Stimulated activated CD4-positive, alpha-beta T cell treated with anti-CD3 and anti-CD28 coated beads, Interleukin-1b, Interleukin-23, amount 100 ng/mL, for 4 hours (primary cell): ENCODE measurements at regions not wholly inside any gene's neighbourhood (a gene's known extent, or its start where the extent isn't known, plus 50 kb on each side); places are given as distances from the start of the nearest gene placed in this dataset.
"Not testable (repeated sequence)": the region's sequence is repeated elsewhere in the genome, so short reads cannot be mapped to it uniquely, and the experiment has no call there.

Experiments used
- DNase-seq, 2 donors: peaks; one replicate each; pipeline ENCODE4 v3.0.0-alpha.2; 2020; ENCODE audit warnings: low read depth in 2 of 2

DNA sequence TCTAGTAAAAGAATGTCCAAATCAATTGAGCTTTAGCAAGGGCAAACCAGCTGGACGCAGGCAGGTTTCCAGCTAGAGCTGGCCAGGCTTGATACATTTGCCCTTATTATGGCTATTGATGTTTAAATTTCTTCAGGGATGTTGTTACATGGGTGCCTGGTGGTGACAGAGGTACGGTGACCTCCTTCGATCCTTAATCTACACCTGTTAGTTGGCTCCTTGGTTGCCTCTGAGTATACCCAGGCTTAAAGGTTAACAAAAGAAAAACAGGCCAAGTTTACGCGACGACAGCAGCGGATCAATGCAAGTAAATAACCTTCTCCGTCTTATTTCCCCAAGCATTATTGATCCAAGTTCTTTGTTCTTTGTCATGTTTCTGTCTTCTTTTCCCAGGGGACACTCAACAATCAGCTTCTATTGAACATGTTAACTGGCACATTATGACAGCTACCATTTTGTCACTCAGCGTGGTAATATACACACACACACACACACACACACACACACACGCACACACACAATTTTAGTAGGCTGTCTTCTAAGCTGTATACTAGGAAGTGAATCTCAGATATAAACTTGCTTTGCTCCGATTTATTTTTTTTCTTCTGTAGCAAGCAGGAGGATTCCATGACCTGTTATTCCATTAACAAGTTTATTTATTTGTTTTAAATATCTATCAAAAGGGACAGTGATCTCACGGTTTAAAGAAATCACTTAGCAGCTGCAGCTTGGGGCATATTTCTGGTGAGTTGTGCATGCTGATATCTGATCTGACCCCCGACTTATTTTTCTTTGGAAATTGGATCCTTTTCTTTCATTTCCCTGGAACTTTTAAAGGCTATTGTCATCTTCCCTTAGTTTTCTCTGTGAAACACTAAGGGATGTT, 844.7 kb downstream of the MCTP2 start:
- no peak for DNase-seq

- DNase-seq = no peak
Measured at GRCh38 chr15:95076678-95076990, 845.3 kb downstream of the MCTP2 start.

DNA sequence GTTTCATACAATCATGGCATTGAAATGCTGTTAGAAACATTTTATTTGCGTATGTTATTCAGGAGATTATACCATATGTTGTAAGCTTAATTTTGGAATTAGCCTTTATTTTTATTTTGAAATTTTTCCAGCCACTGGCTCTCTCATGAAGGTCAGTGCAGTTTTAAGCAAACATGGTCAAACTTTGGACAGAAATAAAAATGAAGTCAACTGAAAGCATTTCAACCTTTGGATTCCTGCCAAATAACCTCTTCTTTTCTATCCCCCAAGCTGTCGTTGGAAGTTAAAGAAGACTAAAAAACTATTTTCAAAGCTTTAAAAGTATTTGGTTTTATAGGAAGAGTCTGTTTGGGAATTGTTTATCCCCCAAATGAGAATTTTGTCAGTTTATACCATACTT, 846.6 kb downstream of the MCTP2 start:
- DNase-seq = no peak

DNA sequence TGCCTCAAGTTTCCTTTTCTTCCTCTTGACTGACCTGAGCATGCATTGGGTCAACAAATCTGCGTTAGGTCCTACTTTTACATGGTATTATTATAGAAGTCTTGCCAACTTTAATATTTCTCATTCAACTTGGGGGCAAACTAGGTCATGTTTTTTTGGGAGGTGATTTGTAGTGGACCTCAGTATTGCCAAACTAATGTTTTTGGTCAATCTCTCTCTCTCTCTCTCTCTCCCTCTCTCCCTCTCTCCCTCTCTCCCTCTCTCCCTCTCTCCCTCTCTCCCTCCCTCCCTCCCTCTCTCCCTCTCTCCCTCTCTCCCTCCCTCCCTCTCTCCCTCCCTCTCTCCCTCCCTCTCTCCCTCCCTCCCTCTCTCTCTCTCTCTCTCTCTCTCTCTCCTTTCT, 848.9 kb downstream of the MCTP2 start:
- DNase-seq = not testable (repeated sequence)

GRCh38 chr15:95085056-95085455, 853.7 kb downstream of the MCTP2 start:
- no peak for DNase-seq

DNA sequence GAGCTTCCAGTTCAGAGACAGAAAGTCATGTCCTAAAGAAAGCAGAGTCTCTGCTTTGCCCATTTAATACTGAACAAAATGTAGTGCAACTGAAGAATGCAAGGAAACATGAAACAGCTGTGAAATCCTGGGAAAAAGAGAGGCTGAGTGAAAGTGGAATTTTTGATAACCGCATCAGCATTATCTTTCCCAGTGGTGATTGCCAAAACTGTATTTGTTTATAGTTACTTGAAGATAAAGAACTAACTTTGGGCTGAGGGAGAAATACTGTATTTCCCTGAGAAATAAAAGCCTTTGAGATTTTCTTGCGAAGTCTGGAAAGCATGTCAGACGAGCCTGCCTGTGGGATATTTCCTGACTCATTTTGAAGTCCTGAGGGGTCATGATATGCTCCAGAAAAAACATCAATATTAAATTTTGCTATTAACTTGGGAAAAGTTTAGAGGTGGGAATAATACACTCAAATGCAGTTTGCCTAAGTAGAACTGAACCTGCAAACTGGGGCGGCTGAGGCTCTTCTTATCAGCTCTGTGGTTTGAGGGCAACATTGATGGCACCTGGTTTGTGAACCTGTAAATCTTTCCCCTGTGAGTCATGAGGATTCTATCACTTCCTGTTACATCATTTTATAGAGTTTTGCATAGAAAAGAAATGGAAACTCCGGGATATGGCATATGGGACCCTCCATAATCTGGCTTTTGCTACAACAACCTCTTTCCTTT, 855.3 kb downstream of the MCTP2 start:
- DNase-seq = no peak

- DNase-seq = no peak
Measured at GRCh38 chr15:95087253-95087609, 855.9 kb downstream of the MCTP2 start.

DNA sequence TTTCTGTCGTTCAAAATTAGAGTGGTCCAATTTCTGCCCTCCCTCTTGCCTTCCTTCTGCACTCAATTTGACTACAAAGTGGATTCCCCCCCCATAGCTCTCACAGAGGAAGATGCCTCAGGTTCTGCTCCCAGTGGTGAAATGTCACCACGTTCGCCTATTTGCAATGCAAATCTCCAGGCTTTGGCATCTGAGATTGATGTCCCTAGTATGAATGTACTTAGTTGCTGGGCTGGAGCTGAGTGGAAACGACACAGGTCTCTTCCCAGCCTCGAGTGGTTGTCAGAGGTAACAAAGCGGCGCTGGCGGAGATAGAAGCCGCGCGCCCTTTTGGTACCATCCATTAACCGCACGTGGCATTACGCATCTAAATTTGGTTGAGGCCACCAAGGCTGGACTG, 860.1 kb downstream of the MCTP2 start:
- no peak for DNase-seq

DNA sequence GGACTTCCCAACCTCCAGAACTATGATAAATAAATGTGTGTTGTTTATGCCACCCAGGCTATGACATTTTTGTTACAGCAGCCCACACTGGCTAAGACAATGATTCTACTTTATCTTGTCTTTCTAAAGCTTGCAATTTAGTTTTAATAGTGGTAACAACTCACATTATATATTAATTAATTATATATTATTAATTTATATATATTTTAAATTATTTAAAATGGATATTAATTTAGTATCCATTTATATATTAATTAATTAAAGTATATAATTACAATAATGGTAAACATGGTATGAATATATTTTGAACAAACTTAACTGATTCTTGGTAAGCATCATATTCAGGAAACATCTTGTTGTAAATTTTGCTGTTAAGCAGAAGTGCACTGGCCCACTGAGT, 863.9 kb downstream of the MCTP2 start:
- no peak for DNase-seq

- no peak for DNase-seq
Measured at GRCh38 chr15:95096651-95097050, 865.3 kb downstream of the MCTP2 start.

DNA sequence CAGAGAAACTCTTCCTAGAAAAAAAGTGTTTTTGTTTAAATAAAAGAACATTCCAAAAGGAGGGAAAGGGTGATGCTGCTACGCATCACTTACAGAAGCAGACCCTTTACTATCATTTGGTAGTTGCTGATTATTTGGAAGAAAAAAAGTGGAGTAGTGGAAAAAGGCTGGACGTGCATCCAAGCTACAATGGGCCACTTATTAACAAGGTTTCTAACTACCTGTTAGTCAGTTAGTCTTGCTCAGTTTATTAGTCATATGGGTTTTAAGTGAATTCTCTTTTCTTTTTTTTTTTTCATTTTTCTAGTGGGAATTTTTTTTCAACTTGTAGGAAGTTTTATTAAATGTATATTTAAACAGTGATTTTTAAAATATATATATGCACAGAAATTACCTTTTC, 866.0 kb downstream of the MCTP2 start:
- no peak for DNase-seq

DNA sequence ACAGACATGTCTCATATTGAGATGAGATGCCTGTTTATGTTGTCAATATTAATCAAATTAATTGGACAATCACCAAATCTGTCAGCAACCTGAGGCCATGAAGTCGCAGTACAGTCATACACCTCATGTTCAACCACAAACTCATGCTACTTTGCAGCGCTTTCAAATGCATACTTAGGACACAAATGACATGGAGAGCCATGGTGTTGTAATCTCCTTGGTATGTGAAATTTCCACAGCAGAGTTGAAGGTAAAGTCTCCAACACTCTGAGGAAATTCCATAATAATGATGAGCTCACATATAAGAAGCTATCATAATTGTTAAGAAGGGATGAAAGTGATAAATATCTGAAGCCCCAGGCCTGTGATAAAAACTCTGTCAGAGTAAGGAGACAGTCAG, 873.9 kb downstream of the MCTP2 start:
- no peak for DNase-seq

DNA sequence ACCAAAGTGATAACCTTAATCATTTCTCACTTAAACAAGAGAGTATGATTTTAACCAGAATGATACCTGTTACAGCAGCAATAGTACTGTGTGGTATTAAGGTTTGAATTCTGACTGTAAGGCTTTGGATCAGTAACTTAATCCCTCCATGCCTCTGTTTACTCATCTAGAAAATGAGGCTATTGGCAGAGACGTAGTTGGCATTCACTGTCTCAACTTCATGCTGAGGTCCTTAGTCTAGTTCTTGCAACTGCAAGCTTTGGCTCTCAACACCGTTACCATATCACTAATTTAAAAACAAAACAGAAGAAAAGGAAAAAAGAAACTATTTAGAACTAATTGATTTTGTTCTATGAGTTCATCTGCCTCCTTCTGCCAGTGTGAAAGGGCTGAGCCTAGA, 875.4 kb downstream of the MCTP2 start:
- DNase-seq = no peak

DNA sequence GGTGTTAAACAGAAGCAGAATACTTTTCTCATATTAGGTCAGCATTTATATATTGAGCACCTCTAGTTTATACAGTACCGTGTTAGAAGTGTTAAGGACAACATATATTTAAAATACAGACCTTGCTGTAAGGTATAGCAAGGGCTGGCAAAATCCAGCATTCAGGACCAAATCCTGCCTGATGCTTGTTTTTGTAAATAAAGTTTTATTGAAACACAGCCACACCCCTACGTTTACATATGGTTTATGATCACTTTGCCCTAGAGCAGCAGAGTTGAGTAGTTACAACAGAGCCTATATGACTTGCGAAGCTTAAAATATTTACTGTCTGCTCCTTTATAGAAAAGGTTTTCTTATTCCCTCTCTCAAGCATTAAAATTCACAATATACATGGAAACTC, 877.3 kb downstream of the MCTP2 start:
- DNase-seq = no peak

GRCh38 chr15:95111969-95112368, 880.6 kb downstream of the MCTP2 start:
- no peak for DNase-seq

- no peak for DNase-seq
Measured at GRCh38 chr15:95113041-95113440, 881.7 kb downstream of the MCTP2 start.

DNA sequence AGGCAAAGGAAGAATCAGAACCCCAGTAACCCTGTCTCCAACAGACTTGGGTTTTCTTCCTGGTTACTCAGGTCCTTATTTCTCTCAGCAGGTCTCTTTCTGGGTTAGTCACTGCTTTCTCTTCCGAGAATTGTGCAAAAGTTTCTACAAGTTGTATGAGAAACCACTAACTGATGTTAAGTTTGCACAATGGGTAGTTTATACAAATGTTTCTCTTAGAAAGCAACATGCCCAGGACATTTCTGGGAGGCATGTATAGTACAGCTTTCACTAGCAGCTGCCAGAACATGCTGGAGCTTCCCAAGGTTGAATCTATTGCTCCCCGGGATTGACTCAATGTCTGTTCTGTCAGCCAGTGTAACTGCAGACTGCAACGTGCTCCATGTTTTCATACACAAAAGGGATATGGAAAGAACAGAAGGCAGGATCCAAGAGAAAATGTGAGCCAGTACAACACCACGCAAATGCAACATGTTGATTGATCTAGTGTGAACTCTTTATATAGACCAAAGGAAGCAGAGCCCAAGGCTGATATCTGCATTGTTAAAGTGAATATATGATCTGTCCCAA, 887.8 kb downstream of the MCTP2 start:
- no peak for DNase-seq

GRCh38 chr15:95120595-95120994, 889.2 kb downstream of the MCTP2 start:
- DNase-seq = no peak

DNA sequence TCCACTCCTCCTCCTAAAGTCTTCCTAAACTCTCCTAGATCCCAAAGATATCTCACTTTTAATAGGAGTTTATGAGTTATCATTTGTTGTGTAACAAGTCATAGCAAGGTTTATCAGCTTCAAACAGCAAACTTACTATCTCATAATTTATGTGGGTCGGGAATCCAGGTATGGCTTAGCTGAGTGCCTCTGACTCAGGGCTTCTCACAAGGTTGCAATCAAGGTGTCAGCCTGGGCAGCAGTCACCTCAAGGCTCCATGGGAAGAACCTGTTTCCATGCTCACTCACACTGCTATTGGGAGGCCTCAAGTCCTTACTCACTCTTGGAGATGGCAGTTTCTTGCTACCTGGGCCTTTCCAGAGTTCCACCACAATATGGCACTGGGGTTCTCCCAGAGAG, 889.8 kb downstream of the MCTP2 start:
- DNase-seq = no peak

- no peak for DNase-seq
Measured at GRCh38 chr15:95125803-95126202, 894.4 kb downstream of the MCTP2 start.

DNA sequence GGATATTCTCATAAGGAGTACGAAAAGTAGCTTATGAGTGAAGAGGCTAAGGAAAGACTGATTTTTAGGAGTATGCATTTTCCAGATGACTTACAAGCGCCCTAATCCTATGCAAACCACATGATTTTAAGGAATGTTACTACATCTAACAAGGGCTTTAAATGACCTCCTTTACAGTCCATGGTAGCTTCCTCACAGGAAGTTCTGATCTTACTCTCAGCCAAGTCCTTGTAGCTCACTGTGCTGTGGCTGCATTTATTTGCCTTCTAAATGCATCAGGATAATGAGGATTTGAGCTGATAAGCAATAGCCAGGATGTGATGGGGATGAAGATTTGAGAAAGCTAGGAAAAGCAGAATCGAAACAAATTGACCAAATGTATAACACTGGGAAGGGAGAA, 896.0 kb downstream of the MCTP2 start:
- no peak for DNase-seq

DNA sequence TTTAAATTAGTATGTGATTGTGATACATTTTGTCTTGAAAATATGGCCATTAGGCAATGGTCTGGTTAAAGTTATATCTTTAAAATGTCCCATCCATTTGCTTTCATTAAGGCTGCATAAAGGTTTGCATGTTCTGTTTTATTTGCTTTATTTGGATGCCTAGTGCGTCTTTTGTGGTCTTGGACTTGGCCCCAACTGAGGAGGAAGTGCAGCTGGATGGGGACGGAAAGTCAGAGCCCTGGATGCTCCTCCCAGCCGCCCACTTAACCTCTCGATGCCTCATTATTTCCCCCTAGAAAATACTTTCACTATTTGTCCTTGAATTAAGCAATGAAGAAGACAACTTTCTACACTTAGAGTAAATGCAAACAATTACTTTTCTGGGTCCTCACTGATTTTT, 898.2 kb downstream of the MCTP2 start:
- no peak for DNase-seq

GRCh38 chr15:95131131-95131556, 899.8 kb downstream of the MCTP2 start:
- no peak for DNase-seq
